ENCODE measurements at regions not wholly inside any gene's neighbourhood (a gene's known extent, or its start where the extent isn't known, plus 50 kb on each side); places are given as distances from the start of the nearest gene placed in this dataset.
"Not testable (repeated sequence)": the region's sequence is repeated elsewhere in the genome, so short reads cannot be mapped to it uniquely, and the experiment has no call there.

DNA sequence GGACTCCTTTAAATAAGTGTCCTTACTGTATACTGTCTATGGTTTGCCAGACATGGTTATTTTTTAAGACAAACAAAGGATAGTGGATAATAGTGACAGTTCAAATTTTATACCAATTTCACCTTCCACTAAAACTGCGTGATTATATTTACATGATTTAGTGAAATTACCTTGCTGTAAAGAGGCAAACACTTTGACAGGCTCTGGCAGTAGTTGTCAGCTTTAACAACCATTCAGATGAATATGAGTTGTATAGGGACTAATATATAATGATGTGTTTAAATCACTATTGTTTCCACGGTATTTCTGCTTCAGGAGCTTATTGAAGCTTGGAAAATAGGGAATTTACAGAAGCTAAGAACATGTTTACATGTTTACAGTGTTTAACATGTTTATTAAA lies 1364.0 kb downstream of the FSCB start:
- no peak for DNase-seq

DNA sequence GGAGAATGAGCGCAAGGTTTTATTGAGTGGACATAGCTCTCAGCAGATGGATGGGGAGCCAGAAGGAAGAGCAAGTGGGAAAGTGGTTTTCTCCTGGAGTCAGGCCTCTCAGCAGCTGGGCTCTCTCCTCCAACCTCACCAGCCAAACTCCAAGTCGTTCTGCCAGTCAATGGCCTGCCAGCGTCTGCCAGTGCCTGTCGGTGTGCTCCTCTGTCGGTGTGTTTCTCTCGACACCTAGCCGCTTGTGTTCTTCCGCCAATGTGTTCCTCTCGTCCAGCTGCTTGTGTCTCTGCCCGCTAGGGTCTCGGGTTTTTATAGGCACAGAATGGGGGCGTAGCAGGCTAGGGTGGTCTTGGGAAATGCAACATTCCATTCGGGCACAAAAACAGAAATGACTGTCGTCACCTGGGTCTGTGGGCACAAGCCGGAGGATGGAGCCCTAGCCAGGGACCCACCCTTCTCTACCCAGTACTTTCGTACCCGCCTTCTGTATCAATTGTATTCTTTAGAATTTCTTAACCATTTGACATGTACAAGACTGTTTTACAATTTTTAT lies 1365.4 kb downstream of the FSCB start:
- no peak for DNase-seq

DNA sequence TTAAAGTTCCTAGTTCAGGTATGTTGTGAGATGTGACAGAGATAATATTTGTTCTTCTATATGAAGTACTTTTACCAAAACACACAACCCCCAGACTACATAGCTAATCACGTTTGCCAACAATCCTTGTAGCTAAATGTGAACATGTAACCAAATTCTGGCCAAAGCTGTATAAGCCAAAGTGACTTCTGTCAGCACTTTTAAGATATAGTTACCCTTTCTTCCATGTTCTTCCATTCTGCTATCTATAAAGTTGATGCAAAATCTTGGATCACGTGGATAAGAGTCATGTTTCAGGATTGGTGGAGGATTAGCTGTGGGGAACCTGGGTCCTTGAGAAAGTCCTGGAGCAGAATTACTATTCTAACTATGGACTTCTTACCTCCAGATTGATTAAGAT lies 1366.6 kb downstream of the FSCB start:
- DNase-seq, result no peak

DNA sequence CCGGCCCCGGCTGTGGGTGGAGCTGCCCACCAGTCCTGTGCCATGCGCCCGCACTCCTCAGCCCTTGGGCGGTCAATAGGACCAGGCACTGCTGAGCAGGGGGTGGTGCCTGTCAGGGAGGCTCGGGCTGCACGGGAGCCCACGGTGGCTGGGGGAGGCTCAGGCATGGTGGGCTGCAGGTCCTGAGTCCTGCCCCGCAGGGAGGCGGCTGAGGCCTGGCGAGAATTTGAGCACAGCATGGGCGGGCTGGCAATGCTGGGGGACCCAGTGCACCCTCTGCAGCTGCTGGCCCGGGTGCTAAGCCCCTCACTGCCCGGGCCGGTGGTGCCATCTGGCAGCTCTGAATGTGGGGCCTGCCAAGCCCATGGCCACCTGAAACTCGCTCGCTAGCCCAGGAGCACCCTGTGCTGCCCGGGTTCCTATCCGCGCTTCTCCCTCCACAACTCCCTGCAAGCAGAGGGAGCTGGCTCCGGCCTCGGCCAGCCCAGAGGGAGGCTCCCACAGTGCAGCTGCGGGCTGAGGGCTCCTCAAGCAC lies 1371.1 kb downstream of the FSCB start:
- no peak for DNase-seq

DNA sequence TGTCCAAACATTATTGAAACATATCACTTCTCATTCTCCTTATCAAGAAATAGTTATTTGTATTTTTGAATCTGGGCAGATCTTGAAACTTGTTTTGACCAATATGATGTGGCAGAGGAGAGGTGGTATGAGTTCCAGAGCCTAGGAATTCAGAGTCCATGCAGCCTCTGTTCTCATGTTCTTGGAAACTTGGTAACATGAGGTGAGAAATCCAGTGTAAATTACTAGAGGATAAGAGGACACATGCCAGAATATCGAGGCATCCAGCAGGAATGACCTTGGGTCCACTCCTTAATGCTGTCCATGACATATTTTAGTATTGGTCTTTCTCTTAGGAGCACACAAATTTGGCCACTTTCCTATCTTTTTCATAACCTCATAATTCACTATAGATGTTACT lies 1374.6 kb downstream of the FSCB start:
- DNase-seq, result no peak

DNA sequence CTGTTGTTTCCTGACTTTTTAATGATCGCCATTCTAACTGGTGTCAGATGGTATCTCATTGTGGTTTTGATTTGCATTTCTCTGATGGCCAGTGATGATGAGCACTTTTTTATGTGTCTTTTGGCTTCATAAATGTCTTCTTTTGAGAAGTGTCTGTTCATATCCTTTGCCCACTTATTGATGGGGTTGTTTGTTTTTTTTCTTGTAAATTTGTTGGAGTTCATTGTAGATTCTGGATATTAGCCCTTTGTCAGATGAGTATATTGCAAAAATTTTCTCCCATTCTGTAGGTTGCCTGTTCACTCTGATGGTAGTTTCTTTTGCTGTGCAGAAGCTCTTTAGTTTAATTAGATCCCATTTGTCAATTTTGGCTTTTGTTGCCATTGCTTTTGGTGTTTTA lies 1378.7 kb downstream of the FSCB start:
- DNase-seq, result not testable (repeated sequence)

DNA sequence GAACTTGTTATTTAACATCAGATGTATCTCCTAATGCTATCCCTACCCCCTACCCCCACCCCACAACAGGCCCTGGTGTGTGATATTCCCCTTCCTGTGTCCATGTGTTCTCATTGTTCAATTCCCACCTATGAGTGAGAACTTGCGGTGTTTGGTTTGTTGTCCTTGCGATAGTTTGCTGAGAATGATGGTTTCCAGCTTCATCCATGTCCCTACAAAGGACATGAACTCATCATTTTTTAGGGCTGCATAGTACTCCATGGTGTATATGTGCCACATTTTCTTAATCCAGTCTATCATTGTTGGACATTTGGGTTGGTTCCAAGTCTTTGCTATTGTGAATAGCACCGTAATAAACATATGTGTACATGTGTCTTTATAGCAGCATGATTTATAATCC lies 1379.2 kb downstream of the FSCB start:
- not testable (repeated sequence) for DNase-seq

DNA sequence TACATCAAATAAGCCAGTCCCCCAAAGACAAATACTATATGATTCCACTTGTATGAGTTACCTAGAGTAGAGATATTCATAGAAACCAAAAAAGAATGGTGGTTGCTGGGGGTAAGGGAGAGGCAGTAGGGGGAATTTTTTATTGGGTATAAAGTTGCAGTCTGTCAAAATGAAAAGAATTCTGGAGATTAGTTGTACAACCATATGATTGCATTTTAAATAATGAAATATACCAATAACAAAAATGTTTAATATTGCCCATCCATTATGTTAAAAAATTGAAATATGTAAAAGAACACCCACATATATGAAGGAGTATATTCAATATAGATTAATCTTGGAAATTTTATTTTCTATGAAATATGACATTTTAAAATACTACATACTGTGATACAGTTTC lies 1383.5 kb downstream of the FSCB start:
- no peak for DNase-seq

DNA sequence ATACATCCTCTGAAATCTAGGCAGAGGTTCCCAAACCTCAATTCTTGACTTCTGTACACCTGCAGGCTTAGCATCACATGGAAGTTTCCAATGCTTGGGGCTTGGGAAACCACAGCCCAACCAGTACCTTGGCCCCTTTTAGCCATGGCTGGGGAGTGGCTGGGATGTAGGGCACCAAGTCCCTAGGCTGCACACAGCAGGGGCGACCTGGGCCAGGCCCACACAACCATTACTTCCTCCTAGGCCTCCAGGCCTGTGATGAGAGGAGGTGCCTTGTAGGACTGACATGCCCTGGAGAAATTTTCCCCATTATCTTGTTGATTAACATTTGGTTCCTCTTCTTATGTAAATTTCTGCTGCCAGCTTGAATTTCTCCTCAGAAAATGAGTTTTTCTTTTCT lies 1387.4 kb downstream of the FSCB start:
- DNase-seq, result no peak

DNA sequence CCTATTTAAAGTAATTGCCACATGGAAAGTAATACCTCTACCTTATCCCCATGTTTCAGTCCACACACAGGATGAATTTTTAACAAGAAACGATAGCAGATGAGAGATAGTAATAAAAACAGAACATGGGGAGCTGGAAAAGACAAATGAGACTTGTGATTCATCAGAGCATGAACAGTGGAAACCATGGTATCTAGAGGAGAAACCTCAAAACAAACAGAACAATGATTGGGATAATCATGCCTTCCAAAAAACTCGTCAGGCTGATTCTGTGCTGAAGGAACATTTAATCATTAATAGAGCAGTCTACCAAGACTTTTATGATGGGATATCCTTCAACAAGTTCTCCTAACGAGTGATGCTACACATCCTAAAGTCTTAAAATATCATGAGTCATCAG lies 1390.7 kb downstream of the FSCB start:
- no peak for DNase-seq

DNA sequence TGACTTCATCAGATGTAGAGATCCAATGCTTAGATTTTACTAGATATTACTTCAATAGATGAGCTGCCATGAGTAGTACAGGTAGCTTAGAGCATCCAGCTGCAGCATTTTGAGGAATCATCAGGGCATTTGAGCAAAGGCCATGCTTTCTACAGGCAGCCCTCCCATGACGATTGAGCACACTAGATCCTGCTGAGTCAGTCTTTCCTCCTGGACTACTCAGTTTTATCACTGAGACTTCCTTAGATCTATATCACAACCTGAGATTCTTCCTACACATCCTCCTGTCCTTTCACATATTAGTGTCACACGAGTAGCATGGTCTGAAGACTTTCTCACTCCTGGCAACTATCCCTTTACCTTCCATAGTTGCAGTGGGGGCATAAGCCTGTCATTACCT lies 1401.8 kb downstream of the FSCB start:
- no peak for DNase-seq

DNA sequence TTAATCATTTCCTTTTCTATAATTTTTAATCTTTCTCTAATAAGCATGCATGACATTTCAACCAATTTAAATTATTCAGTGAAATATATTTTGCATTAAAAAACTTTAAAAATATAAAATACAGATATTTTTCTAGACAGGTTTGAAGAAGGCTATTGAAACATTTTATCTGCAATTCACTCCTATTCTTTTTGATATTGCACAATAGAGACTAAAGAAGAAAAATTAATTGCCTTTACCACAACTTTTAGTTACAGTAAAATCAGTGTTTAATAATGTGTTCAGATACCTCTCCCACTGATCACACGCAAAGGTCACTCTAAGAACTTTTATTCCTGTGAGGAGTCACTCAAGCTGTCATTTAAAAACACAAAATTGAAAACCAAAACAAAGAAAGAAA lies 1416.7 kb downstream of the FSCB start:
- no peak for DNase-seq

DNA sequence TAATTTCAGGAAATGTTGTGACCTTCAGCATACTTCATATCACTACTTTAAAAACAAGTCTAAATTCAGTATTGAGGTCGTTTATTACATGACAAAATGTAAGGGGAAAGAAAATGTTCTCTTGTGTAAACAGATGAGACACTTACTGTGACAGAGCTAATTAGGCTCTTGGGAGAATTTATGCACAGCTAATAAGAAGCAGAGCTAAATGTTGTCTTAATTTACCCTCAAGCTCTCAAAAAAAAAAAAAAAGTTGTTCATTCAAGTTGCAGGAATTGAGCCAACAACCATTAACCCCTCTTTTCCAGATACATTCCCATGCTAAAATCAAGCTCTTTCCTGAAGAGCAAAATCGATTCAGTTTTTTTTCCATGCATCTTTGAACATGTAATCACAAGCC lies 1419.4 kb downstream of the FSCB start:
- no peak for DNase-seq

DNA sequence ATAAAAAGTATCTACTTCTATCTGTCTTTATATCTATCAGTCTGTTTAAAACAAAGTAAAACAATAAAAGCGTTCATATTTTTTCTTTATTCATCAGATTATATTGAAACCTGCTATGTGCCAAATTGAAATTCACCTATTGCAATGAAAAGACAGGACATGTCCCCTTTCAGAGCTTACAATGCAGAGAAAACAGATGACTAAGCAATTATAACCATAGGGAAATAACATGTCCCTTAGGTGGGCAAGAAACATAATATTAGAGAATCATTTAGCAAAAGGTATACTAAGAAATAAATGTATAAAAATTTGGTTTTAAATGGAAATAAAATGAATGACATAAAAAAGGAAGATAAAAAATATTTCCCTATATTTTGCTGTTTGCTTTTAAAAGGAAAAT lies 1421.3 kb downstream of the FSCB start:
- DNase-seq, result no peak

DNA sequence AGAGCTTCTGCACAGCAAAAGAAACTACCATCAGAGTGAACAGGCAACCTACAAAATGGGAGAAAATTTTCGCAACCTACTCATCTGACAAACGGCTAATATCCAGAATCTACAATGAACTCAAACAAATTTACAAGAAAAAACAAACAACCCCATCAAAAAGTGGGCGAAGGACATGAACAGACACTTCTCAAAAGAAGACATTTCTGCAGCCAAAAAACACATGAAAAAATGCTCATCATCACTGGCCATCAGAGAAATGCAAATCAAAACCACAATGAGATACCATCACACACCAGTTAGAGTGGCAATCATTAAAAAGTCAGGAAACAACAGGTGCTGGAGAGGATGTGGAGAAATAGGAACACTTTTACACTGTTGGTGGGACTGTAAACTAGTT lies 1439.7 kb downstream of the FSCB start:
- DNase-seq, result not testable (repeated sequence)

DNA sequence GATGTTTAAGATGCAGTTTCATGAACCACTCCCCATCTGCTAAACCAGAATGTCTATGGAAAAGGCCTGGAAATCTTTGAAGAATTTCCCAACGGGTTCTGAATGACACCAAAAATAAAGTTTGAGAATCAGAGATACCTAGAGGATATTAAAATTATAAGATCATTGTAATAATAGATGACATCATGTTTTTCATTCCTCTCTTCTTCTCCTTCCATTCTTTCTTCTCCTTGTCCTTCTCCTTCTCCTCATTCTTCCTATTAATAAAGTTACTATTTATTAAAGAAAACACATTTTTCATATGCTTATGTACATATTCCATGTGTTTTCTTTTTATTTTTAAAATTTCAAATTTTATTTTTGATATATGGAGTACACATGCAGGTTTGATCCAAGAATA lies 1449.4 kb downstream of the LRFN5 start:
- DNase-seq, result no peak

DNA sequence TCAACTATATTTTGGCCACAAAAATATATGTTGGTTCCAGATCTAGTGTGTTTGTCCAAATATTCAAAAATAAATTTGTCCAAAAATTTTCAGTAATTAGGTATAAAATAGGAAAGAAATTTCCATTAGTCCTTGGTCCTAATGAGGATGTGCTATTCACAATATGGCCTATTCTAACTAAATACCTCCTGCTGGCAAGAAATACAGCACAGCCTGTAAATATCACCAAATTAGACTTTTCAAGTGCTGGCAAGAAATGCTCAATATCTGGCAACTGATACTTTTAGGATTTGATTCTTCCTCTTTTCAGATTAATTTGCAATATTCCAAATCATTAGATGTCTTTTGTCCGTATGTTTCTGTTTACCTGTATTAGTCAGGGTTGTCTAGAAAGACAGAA lies 1446.2 kb downstream of the LRFN5 start:
- DNase-seq, result no peak

DNA sequence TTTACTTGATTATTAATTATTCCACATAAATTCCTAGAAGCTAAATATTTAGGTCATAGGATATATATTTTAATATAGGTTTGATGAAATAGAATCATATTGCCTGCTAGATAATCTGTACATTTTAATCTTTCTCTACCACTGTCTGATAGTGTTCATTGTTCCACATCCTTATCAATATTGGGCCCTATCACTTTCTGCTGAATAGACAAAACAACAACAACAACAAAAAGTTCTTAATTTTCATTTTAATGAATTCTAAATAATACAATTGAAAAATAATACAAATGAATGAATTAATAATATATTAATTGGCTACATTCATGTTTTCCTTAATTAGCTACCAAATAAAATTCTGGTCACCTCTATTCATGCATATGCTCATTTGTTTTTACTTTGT lies 1437.2 kb downstream of the LRFN5 start:
- DNase-seq, result no peak

DNA sequence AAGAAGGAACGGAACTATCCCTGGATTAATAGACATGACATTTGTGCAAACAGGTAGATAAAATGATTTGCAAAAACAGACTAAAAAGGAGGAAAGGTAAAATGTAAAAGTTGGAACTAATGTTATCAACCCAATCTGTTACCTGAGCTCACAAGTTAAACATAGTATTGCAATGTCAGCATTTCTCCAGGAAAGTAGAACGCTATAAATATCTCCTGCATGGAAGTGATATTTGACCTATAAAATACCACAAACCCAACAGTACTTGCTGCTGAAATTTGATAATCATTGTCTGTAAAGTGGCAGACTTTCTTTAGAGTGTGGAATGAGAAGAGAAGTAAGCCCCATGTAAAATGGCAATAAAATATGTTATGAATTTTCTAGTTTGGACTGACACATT lies 1435.7 kb downstream of the LRFN5 start:
- DNase-seq, result no peak

DNA sequence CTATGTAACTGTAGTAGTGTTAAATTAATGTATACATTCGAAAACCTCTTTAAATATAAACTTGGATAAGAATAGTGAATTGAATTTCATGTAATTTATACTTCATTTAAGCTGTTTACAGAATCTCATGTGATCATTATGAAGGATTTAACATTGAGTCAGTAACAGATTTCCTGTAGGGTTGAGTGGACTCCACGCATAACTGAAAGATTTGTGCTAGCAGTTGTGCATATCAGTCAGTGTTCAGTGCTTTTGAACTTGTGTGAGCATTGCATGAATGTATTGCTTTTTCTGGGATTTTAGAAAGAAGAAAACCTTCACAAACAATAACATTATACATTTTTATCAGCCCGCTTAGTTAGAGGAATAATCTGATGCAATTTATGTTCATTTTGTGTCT lies 1435.3 kb downstream of the LRFN5 start:
- no peak for DNase-seq

DNA sequence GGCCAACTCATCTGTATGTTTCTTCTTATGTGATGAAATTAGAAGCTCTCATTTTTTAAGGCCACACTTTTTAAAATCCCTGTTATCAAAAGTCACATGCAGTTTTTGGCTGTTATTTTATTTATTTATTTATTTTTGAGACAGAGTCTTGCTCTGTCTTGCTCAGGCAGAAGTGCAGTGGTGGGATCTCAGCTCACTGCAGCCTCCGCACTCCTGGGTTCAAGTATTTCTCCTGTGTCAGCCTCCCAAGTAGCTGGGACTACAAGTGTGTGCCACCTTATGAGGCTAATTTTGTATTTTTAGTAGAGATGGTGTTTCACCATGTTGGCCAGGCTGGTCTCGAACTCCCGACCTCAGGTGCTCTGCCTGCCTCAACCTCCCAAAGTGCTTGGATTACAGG lies 1434.5 kb downstream of the LRFN5 start:
- DNase-seq, result no peak

DNA sequence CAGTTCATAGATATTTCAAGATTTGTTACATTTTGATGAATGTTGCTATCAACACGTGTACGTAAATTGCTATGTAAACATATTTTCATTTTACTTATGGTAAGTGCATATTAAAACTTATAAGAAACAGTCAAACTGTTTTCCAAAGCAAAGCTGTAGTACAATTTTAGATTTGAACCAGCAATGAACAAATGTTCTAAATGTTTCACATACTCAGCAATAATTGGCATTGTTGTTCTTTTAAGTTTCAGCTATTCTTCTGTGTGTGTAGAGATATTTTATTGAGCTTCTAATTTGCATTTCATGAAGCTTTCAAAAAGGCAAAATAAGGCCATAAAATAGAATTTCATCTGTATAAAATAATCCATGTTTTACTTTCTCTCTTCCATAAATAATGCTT lies 1433.2 kb downstream of the LRFN5 start:
- DNase-seq, result no peak

DNA sequence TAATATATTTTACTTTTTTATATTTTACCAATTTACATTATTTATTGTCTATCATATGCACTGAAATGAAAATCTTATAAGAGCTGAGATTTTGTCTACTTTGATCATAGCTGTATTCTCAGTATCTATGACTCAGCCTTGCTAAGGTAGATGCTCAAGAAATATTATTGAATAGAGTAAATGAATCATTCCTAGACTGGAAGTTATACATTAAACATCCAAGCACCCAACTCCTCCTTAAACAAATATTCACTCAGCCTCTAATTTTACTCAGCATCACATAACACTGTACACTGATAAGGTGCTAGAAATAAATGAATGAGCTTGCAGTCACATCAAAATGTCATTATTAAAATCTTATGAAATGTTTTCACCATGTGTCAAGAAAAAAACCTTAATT lies 1424.9 kb downstream of the LRFN5 start:
- no peak for DNase-seq

DNA sequence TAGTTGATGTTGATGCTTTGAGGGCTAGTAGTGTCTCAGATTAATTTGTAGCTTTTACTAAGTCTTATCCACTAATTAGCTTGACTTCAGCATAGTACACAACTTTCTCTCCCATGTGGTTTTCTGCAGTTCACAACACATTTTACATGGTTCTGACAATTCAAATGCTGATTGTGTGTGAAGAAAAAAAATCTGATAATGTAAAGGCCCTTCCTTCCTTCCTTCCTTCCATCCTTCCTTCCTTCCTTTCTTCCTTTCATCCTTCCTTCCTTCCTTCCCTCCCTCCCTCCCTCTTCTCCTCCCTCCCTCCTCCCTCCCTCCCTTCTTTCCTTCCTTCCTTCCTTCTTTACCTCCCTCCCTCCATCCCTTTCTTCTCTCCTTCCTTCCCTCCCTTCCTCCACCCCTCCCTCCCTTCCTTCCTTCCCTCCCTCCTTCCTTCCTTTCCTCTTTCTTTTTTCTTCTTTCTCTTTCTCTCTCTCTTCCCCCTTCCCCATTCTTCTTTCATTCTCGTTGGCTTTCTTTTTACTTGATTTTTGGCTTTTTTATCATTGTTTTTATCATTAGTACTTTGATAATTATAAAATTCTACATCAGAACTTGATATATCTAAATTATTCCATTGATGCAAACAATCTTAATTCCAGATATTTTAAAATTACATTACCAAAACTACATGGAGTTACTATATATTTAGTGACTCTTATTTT lies 1415.6 kb downstream of the LRFN5 start:
- no peak for DNase-seq

DNA sequence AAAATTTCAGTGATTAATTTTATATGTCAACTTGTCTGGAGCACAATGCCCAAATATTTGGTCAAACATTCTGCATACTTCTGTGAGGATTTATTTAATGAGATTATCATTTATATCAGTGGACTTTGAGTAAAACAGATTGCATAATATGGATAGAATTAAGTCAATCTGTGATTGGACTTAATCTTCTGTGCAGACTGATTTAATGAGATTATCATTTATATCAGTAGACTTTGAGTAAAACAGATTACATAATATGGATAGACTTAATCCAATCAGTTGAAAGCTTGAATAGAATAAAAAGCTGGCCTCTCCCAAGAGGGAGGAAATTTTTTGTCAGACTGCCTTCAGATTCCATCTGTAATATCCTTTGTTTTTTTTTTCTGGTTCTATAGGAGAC lies 1413.2 kb downstream of the LRFN5 start:
- DNase-seq, result no peak

Measured in stimulated activated CD4-positive, alpha-beta T cell treated with anti-CD3 and anti-CD28 coated beads, Interleukin-2, amount 100 ng/mL, for 24 hours (primary cell).